NCI-H1105 (cell line): ENCODE measurements at regions not wholly inside any gene's neighbourhood (a gene's known extent, or its start where the extent isn't known, plus 50 kb on each side); places are given as distances from the start of the nearest gene placed in this dataset.
A peak's percentile ranks its signal among the peaks of the same experiment; 100 is the strongest.
"Not testable (repeated sequence)": the region's sequence is repeated elsewhere in the genome, so short reads cannot be mapped to it uniquely, and the experiment has no call there.

Experiments used
- DNase-seq: peaks from one replicate; lab custom pipeline; 2025; lab: John Stamatoyannopoulos, UW

DNA sequence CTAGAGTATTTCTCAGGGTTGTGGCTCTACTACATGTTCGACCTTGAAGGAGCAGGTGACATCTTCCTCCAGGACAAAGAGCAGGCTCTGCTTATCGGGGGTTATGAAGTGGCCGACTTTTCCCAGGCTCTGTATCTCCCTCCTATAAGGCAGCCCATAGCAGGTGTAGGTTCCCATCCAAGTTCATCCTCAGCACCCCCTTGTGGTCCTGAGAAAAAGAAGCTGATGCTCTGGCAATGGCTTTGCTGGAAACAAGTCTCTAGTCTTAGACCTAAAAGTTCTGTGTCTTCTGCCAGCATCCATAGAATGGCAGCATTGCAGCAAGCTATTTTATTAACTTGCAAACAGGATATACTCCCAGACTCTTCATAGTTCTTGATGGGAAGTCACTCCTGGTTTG is 836.6 kb upstream of the PRKX start:
- DNase-seq = no peak

DNA sequence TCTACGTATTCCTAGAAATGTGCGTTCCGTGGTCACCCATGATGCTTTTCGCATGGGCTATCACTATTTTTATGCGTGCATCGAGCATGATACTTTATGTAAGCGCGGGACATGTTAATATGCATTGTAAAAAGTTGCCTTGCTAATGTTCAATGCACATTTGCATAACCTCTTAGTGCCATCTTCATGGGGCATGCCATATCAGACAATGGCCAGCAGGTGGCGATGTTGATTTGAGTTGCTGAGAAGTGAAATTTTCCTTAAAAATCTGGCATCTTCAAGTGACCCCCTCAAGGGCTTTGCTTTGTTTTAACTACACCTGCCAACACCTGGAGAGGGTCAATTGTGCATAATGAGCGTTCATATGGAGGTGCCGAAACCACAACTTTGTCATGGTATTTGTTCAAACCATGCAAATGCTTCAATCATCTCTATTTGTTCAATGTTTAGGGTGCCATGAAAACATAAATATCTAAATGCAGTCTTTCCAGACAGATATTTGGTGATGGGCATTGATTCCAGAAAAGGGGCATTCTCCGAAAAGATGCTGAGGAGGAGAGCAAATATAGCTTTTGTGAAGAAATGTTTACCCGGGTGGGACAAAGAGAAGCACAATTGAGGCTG is 833.9 kb upstream of the PRKX start:
- DNase-seq = no peak

DNA sequence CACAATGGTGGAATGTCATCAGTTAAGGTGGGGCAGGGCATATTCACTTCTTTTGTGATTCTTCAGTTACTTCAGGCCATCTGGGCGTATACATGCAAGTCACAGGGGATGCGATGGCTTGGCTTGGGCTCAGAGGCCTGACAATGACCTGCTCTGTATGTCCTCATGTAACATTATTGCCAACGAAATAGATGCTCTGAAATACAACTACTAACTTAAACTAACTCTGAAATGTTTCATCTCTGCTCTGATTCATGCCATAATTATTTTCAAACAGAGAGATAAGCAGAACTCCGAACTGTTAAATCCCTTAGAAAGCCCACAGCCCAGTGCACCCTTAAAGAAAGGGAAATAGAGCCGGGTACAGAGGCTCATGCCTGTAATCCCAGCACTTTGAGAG is 832.7 kb upstream of the PRKX start:
- not testable (repeated sequence) for DNase-seq

DNA sequence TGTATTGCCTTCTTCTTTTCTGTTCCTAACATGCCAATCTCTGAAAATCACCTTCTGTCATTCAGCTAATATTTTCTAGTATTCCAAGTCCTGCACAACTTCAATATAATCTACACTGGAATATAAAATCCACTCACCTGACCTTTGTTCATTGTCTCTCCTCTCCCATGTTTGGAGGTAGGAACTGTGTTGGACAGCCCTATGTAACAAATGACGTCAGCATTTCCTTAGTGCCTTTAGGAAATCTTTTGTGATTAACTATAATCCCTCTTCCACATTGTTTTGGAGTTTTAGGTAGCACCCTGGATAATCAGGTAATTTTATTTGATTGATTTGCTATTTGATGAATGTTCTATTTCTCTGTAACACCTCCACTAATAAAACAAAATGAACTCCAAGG is 814.8 kb upstream of the PRKX start:
- DNase-seq = no peak

DNA sequence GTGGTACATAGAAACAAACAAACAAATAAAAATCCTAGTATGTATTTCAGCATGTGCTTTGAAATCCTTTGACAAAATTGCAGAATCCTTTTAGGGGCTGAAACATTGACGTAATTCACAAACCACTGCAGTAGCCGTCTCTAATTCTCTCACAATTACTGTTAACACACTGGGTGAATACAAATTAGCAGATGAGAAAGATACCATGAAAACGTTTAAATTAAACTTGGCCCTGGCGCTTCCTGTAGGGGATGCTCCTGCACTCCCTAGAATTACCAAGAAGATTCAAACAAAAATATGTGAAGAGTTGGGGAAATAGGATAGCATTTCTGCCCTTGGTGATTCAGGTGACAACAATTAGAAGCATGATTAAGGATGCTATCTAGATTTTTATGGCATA is 772.5 kb upstream of the PRKX start:
- DNase-seq = no peak

DNA sequence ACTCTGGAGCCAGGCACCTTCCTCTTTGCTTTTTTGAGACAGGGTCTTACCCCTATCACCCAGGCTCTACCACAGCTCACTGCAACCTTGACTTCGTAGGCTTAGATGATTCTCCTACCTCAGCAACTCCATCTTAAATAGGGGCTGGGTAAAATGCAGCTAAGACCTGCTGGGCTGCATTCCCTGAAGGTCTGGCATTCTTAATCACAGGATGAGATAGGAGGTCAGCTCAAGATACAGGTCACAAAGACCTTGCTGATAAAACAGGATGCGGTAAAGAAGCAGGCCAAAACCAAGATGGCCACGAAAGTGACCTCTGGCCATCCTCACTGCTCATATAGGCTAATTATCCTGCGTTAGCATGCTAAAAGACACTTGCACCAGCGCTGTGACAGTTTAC is 770.8 kb upstream of the PRKX start:
- no peak for DNase-seq

DNA sequence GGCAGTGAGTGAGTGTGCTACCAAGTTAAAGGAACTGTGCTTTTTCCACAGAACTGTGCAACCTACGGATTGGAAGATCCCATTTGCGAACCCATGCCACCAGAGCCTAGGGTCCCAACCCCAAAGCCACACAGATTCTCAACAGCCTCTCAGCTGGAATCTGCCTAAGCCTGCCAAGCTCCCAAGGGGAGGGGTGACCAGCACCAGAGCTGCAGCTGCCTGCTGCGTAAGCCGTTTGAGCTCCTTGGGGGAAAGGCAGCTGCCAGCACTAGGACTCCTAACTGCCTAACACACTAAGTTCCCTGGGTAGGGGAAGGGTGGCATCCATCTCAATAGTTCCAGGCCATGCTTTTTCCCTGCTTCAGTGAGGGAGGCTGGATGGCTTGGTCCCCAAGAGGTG is 738.1 kb upstream of the PRKX start:
- DNase-seq = no peak

DNA sequence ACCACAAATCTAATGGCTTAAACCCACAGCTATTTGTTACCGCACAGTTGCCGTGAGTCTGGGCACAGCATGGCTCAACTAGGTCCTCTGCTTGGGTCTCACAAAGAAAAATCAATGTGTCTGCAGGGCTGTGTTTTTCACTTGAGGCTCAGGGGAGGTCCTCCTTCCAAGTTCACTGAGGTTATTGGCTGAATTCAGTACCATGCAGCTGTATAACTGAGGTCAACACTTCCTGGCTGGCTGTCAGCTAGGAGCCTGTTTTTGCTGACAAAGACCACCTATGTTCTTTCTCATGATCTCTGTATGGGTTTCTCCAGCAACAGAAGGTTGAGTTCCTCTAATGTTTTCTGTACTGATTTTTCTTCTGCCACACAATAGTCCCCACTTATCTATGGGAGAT is 736.7 kb upstream of the PRKX start:
- DNase-seq = no peak

DNA sequence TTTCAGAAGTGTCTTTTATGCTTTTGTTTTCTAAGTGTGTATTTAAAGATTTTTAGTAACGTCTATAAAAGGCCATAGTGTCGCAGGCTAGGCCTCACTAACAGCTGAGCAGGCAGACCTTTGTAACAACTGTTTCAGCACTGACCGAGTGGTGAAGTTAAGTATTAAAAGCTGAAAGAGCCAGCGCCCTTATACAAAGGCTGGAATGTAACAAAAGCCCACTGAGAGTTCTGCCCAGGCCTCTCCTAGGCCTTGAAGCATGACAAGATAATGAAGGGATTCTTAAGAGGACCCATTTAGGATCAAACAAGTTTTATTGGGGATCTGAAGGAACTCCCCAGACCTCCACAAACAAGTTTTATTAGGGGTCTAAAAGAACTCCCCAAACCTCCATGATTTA is 722.5 kb upstream of the PRKX start:
- no peak for DNase-seq

DNA sequence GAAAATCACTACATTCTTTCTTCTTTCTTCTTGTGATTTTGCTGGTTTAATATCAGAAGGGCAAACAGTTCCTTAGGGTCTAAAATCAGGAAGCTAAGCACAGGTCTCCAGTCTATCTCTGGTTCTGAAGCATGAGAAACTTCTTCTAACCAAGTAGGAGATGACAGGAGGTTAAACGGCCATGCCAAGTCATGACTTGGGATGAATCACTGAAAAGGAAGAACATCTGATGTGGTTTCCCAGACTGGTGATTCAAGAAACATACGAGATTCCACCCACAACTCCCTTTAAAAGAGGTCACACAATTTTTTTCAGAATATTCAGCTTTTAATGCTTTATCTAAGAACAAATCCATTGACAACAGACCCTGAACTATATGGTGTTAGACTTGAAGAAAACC is 684.0 kb upstream of the PRKX start:
- no peak for DNase-seq

DNA sequence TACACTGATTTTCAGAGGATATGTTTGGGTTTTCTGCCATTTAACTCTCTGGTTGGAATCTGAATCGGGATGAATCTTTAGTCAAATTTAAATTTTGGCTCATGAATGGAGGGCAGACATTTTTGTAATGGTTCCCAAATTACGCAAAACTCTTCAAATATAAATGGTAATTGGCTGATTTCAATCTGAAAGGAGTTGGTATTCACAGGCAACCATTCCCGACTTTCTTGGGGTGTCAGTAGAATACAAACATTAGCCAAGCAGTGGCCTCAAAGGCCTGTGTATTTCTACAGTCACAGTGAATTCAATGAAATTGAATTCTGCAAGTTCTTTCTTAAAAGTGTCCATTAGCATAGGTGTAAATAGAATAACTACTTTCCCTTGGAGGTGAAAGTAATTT is 668.8 kb upstream of the PRKX start:
- DNase-seq = no peak

DNA sequence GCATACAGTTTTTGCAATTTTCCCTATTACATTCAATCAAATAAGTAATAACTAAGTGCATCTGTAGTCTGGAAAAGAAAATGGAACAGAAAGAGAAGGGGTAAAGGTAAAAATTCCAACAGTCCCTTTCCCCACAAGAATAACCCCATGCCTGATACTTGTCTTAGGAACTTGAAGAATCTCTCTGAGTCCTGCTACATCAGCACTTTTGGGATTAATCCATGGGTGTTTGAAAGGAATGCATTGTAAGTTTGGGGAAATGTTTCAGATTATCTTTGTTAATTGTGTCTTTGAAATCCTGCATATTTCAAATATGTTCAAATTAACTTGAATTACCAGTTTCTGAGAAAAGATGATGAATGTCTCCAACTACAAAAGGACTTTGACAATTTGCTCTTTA is 667.3 kb upstream of the PRKX start:
- no peak for DNase-seq

DNA sequence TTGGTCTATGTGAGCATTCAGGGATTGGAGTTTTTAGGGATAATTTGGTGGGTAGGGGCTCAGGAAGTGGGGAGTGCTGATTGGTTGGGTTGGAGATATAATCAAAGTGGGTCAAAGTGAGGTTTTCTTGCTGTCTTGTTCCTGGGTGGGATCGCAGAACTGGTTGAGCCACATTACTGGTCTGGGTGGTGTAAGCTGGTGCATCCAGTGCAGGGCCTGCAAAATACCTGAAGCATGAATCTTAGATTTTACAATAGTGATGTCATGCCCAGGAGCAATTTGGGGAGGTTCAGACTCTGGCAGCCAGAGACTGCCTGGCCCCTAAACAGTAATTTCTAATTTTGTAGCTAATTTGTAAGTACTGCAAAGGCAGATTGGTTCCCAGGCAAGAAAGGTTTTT is 665.6 kb upstream of the PRKX start:
- no peak for DNase-seq

DNA sequence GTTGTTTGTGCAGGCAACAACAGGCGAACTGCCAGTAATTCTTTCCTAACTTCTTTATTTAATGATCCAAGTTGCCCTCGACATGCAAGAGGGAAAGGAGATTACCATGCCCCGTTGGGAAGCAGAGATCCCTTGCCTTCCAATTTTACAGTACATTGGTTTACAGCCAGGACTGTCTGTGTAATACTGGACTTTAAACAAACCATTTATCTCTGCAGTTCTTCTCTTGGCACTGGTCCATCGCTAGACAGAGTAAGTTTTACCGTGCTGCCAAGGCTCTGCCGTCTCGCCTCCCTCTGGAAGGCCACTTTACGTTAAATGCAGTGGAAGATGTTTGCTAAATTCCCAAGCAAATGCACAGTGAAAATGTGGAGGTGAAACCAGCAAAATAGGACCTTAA is 660.3 kb upstream of the PRKX start:
- no peak for DNase-seq

DNA sequence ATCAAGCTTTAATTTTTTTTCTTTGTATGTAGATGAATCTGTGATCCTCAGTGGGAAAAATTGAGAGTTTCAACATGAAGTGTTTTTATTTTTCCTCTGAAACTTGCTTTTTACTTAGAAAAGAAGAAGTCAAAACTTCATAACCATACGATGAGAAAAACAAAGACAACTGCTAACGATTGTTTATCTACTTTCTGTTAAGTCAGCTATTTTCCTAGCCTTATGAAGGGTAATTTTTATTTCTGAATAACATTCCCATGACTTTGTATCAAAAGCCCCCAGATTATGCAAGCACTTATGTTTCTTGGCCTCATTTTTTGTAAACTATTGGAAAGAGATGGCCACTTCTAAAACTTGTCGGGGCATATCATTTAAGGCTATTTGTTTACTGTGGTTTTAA is 645.1 kb upstream of the PRKX start:
- no peak for DNase-seq

DNA sequence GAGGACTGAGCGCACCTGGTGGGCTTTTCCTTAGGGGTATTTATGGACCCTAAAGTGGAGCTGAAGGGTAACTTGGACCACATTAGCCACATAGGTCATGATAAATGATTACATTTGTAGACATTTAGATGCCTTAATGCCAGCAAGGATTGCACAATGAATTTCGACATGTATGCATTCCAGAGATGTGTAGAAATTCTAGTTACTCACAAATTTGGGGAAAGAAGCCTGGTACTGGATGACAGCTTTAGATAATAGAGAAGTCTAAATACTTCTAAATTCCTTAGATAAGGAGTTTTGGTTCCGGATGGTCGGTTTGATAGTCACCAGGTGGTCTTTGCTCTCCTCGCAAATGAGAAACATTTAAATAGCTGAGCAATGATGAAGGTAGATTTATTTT is 609.5 kb upstream of the PRKX start:
- DNase-seq = no peak

DNA sequence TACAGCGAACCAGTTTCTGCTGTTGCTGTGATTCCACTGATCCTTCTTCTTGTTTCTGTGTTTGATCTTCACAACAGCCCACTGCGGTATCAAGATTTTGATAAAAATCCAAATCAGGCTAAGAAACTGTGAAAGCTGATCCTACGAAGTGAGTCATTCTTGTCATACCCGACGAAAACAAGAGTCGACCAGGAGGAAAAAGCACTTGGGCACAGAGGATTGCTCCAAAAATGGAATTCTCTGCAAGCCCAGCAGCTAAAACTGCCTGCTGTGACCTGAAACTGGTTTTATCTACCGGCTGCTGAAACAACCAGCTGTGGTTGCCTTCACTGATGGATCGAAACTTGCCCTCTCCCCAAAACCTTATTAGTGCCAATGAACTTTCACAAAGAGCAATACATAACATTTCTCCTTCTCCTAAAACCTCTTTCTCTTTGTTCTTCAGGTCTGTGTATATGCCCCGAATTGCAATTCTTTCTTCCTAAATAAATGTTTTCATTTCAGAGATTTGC is 607.0 kb upstream of the PRKX start:
- DNase-seq = no peak

DNA sequence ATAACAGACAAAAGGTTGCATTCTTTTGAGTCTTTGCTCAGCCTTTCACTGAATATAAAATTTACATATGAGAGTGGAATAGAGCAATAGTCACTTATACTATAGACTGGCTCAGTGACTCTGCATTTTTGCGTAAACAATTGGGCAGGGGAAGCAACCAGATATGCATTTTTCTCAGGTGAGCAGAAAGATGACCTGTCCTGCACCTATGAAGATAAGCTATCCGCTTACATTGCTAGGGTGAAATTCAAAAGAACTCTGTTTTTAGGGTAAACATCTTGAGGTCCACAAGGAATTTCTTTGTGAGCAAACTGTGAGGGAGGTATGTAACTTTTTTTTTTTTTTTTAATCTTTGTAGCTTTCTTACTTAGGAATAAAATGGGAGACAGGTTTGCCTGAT is 602.4 kb upstream of the PRKX start:
- DNase-seq = no peak

DNA sequence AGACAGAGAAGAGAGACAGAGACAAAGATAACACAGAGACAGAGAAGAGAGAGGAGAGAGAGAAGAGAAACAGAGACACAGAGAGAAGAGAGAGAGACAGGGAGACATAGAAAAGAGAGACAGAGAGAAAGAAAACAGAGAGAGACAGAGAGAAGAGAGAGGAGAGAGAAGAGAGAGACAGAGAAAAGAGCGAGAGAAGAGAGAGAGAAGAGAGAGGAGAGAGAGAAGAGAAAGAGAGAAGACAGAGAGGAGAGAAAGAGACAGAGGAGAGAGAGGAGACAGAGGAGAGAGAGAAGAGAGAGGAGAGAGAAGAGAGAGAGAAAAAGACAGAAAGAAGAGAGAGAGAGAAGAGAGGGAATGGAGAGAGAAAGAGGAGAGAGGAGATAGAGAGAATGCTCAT is 601.1 kb upstream of the PRKX start:
- DNase-seq = no peak

DNA sequence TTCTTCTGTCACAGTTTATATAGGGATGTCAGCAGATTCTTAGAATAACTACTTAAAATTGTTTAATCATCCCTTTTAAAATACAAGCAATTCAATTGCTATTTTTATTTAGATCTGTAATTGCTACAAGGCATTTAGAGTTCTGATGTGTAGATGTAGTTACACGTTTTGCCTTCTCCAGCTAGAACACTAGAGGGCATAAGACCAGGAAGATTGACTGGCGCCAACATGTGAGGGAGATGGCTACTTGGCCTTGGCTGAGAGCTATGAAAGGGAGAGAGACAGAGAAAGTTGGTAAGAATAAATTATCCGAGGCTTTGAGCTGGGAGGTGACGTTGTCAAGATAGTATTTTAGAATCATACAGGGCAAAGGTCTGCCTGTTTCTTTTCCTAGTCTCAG is 563.7 kb upstream of the PRKX start:
- no peak for DNase-seq

DNA sequence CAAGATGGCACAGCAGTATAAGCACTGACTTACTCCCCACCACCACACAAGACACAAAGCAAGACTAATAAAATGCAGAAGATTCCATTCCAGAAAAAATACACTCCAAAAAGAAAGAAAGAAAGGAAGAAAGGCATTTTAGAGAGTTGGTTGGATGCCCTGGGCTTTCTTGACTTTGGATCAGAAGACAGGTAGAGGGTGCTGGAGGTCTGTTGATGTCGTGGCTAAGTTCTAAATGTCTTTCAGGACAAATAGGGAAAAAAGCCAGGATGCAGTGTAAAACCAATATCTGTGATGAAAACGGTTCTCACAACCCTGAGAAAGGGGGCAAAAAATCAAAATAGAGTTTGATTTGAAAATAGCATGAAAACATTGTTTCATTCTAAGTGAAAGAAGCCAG is 555.2 kb upstream of the PRKX start:
- no peak for DNase-seq

DNA sequence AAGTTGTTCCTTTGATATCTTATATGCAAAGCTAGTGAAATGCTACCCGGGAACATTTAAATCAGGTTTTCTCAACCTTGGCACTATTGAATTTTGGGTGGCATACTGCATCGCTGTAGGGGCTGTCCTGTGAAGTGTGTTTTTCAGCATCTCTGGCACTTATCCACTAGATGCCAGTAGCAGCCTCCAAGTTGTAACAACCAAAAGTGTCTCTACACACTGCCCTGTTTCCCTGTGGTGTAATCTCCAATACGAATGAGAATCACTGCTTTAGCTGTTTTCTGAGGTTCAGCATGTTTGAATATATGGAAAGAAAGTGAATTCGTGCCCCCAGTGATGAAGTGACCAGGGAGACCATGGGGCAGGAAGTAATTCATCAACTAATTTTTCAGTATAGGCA is 551.6 kb upstream of the PRKX start:
- DNase-seq = no peak

DNA sequence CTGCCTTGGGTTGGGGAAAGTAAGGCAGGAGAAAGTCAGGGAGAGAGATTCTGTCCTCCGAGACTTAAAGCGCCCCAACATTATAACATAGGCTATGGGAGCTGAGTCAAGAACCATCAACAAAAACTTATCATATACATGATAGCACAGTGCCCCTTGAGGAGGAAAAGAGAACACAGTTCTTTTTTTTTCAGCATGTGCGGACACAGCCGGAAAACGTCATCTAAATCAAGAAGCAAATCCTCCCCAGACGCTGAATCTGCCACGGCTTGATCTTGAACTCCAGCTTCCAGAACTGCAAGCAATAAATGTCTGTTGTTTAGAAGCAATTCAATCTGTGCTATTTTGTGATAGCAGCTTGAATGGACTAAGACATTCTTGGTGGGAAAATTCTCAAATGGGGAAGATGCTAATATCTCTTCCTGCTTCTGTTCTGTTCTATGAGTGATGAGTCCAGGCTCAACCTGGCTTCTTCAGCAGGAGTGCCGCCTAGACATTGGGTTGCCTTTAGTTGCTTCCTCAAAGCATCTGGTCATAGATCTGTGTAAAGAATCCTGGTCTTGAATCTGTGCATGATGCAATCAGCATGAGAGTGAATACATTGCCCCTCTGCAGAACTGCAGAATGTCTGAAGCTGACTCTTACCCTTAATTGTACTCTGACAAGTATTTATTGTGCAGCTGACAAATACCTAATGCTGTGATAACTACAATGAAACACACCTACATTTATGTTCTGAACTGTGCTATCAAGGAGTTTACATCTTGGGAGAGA is 549.8 kb upstream of the PRKX start:
- peak; percentile 9 for DNase-seq

DNA sequence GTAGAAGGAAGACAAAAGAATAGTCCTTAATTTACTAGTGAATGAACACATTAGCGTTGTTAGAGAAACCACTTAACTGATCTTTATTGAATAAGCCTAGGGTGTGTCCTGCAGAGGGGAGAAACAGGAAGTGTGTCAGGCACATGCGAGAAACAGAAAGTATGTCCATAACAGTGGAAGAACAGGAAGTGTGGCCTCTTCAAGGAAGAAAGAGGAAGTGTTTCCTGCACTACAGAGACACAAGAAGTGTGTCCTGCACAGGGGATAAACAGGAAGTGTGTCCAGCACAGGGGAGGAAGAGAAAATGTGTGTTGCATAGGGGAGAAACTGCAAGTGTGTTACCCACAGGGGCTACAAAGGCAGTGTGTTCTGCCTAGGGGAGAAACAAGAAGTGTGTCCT is 539.6 kb upstream of the PRKX start:
- DNase-seq = no peak
